Nephron (organoid): ENCODE measurements at regions not wholly inside any gene's neighbourhood (a gene's known extent, or its start where the extent isn't known, plus 50 kb on each side); places are given as distances from the start of the nearest gene placed in this dataset.
"Not testable (repeated sequence)": the region's sequence is repeated elsewhere in the genome, so short reads cannot be mapped to it uniquely, and the experiment has no call there.

Source experiments
- H3K27ac Mint-ChIP-seq, 3 experiments: 2 replicates each; pipeline ENCODE4 v1.8.0; 2020; ENCODE audit warnings: mixed read lengths in 3 of 3, mild to moderate bottlenecking in 2 of 3, moderate library complexity in 1 of 3
- H3K27me3 Mint-ChIP-seq: 2 replicates; pipeline ENCODE4 v1.8.0; 2021; ENCODE audit warnings: low read depth, mild to moderate bottlenecking, moderate library complexity, mixed read lengths
- H3K36me3 Mint-ChIP-seq: 2 replicates; pipeline ENCODE4 v1.8.0; 2020; ENCODE audit warnings: low read depth, mixed read lengths
- H3K4me1 Mint-ChIP-seq: 2 replicates; pipeline ENCODE4 v1.8.0; 2020; ENCODE audit warnings: mixed read lengths
- H3K4me3 Mint-ChIP-seq, 3 experiments: 2 replicates each; pipeline ENCODE4 v1.8.0; 2020; ENCODE audit warnings: mild to moderate bottlenecking in 3 of 3, mixed read lengths in 3 of 3, moderate library complexity in 2 of 3
- H3K9me3 Mint-ChIP-seq: 2 replicates; pipeline ENCODE4 v1.8.0; 2020; ENCODE audit warnings: mixed read lengths
- TF ChIP-seq, protein P1 (sequence below), 3 experiments: fragments of 200-600 bp; sonication (generic); IDR thresholded peaks; one replicate each; pipeline ENCODE4 v1.5.0; 2021; ENCODE audit warnings: antibody characterized with exemption in 3 of 3; ENCODE audit not compliant: unreplicated experiment in 3 of 3

DNA sequence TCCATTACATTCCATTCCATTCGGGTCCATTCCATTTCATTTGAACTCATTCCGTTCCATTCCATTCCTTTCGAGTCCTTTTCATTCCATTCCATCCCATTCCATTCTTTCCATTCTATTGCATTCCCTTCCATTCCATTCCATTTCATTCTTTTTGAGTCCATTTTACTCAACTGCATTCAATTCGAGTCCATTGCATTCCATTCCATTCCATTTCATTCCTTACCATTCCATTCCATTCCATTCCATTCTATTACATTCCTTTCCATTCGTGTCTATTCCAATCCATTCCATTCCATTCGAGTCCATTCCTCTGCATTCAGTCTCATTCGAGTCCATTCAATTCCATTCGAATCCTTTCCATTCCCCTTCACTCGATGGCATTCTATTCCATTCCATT is 1128.8 kb downstream of the RPIA start:
- no peaks in the 10 kb centered on the region for H3K4me1 Mint-ChIP-seq
- H3K27me3 Mint-ChIP-seq, result no peaks in the 10 kb centered on the region
- H3K4me3 Mint-ChIP-seq, result no peak overlapping the region
- no peak overlapping the region for H3K27ac Mint-ChIP-seq
- peaks cover 92% of the 10 kb centered on the region for H3K9me3 Mint-ChIP-seq
- TF ChIP-seq, protein P1, sequence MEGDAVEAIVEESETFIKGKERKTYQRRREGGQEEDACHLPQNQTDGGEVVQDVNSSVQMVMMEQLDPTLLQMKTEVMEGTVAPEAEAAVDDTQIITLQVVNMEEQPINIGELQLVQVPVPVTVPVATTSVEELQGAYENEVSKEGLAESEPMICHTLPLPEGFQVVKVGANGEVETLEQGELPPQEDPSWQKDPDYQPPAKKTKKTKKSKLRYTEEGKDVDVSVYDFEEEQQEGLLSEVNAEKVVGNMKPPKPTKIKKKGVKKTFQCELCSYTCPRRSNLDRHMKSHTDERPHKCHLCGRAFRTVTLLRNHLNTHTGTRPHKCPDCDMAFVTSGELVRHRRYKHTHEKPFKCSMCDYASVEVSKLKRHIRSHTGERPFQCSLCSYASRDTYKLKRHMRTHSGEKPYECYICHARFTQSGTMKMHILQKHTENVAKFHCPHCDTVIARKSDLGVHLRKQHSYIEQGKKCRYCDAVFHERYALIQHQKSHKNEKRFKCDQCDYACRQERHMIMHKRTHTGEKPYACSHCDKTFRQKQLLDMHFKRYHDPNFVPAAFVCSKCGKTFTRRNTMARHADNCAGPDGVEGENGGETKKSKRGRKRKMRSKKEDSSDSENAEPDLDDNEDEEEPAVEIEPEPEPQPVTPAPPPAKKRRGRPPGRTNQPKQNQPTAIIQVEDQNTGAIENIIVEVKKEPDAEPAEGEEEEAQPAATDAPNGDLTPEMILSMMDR (IDR thresholded peaks at IDR 0.05; ENCODE audit: unreplicated experiment in 3 of 3), result no peak
- H3K36me3 Mint-ChIP-seq, result peaks cover 50% of the 10 kb centered on the region

DNA sequence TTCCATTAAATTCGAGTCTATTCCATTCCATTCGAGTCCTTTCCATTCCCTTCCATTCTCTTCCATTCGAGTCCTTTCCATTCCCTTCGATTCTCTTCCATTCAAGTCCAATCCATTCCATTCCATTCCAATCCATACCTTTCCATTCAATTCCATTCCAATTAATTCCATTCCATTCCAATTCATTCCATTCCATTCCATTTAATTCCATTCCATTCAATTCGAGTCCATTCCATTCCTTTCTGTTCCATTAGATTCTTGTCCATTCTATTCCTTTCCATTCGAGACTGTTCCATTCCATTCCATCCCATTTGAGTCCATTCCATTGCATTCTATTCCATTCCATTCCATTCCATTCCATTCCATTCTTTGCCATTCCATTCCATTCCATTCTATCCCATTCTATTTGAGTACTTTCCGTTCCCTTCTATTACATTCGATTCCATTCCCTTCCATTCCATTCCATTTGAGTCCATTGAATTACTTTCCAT is 1130.0 kb downstream of the RPIA start:
- Mint-ChIP-seq H3K27ac (no peak overlapping the region), H3K9me3 (peaks cover 88% of the 10 kb centered on the region), H3K36me3 (peaks cover 50% of the 10 kb centered on the region), H3K27me3 (no peaks in the 10 kb centered on the region), H3K4me3 (no peak overlapping the region), H3K4me1 (no peaks in the 10 kb centered on the region)
- TF ChIP-seq, protein P1 (IDR thresholded peaks at IDR 0.05; ENCODE audit: unreplicated experiment in 3 of 3), result no peak

DNA sequence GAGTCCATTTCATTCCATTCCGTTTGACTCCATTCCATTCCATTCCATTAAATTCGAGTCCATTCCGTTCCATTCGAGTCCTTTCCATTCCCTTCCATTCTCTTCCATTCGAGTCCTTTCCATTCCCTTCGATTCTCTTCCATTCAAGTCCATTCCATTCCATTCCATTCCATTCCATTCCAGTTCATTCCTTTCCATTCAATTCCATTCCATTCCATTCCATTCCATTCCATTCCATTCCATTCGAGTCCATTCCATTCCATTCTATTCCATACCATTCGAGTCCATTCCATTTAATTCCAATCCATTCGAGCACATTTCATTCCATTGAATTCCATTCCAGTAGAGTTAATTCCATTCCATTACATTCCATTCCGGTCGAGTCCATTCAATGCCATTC is 1130.9 kb downstream of the RPIA start:
- Mint-ChIP-seq H3K9me3 (peaks cover 81% of the 10 kb centered on the region), H3K36me3 (peaks cover 50% of the 10 kb centered on the region)
- not testable (repeated sequence) for H3K4me1 Mint-ChIP-seq, H3K27ac Mint-ChIP-seq, H3K4me3 Mint-ChIP-seq, H3K27me3 Mint-ChIP-seq

DNA sequence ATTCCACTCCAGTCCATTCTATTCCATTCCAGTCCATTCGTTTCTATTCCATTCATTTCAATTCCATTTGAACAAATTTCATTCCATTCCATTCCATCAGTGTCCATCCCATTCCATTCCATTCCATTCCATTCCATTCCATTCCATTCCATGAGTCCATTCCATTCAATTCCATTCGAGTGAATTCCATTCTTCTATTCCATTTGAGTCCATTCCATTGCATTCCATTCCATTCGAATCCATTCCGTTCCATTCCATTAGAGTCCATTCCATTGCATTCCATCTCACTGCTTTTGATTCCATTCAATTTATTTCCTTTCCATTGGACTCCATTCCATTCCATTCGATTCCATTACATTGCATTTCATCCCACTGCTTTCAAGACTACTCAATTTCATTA is 1132.1 kb downstream of the RPIA start:
- no peak overlapping the region for H3K27ac Mint-ChIP-seq
- TF ChIP-seq, protein P1 (IDR thresholded peaks at IDR 0.05; ENCODE audit: unreplicated experiment in 3 of 3), result no peak
- no peaks in the 10 kb centered on the region for H3K27me3 Mint-ChIP-seq
- H3K9me3 Mint-ChIP-seq, result peaks cover 68% of the 10 kb centered on the region
- no peak overlapping the region for H3K4me3 Mint-ChIP-seq
- H3K36me3 Mint-ChIP-seq, result peaks cover 38% of the 10 kb centered on the region
- H3K4me1 Mint-ChIP-seq, result no peaks in the 10 kb centered on the region

DNA sequence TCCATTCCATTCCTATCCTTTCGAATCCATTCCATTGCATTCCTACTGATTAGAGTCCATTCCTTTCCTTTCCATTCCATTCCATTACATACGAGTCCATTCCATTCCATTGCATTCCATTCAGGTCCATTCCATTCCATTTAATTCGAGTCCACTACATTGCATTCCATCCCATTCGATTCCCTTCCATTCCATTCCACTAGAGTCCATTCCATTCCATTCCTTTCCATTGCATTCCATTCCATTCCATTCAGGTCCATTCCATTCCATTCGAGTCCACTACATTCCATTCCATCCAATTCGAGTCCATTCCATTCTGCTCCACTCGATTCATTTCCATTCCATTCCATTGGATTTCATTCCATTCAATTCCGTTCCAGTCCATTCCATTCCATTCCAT is 1133.6 kb downstream of the RPIA start:
- H3K27ac Mint-ChIP-seq, result no peak overlapping the region

DNA sequence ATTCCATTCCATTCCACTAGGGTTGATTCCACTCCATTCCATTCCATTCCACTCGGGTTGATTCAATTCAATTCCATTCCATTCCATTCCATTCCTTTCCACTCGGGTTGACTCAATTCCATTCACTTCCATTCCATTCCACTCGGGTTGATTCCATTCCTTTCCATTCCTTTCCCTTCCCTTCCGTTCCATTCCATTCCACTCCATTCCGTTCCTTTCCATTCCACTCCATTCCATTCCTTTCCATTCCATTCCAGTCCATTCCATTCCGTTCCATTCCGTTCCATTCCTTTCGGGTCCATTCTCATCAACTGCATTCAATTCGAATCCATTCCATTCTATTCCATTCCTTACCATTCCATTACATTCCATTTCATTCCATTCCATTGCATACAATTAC is 1135.3 kb downstream of the RPIA start:
- H3K27ac Mint-ChIP-seq, H3K4me3 Mint-ChIP-seq, H3K4me1 Mint-ChIP-seq, H3K27me3 Mint-ChIP-seq: not testable (repeated sequence)
- Mint-ChIP-seq H3K36me3 (peaks cover 33% of the 10 kb centered on the region), H3K9me3 (peaks cover 37% of the 10 kb centered on the region)

More for the DNA sequence above, 1133.6 kb downstream of the RPIA start:
- Mint-ChIP-seq H3K4me1 (no peaks in the 10 kb centered on the region), H3K36me3 (peaks cover 36% of the 10 kb centered on the region), H3K9me3 (peaks cover 54% of the 10 kb centered on the region), H3K27me3 (no peaks in the 10 kb centered on the region), H3K4me3 (no peak overlapping the region)
- TF ChIP-seq, protein P1 (IDR thresholded peaks at IDR 0.05; ENCODE audit: unreplicated experiment in 3 of 3), result no peak

DNA sequence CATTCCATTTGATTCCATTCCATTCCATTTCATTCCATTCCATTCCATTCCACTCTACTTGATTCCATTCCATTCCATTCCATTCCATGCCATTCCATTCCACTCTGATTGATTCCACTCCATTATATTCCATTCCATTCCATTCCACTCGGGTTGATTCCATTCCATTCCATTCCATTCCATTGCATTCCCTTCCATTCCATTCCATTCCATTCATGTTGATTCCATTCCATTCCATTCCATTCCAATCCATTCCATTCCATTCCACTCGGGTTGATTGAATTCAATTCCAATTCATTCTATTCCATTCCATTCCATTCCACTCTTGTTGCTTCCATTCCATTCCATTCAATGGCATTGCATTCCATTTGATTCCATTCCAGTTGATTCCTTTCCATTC is 1136.4 kb downstream of the RPIA start:
- not testable (repeated sequence) for H3K27ac Mint-ChIP-seq

DNA sequence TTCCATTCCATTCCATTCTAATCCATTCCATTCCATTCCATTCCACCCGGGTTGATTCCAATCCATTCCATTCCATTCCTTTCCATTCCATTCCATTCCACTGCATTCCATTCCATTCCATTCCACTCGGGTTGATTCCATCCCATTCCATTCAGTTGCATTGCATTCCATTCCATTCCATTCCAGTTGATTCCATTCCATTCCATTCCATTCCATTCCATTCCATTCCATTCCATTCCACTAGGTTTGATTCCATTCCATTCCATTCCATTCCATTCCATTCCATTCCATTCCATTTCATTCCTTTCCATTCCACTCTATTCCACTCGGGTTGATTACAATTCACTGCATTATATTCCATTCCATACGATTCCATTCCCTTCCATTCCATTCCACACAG is 1136.9 kb downstream of the RPIA start:
- Mint-ChIP-seq H3K36me3 (peaks cover 35% of the 10 kb centered on the region), H3K9me3 (peaks cover 20% of the 10 kb centered on the region)
- H3K27me3 Mint-ChIP-seq, H3K27ac Mint-ChIP-seq, H3K4me1 Mint-ChIP-seq, H3K4me3 Mint-ChIP-seq: not testable (repeated sequence)

More for the DNA sequence above, 1136.4 kb downstream of the RPIA start:
- not testable (repeated sequence) for H3K4me3 Mint-ChIP-seq, H3K27me3 Mint-ChIP-seq, H3K4me1 Mint-ChIP-seq
- Mint-ChIP-seq H3K9me3 (peaks cover 26% of the 10 kb centered on the region), H3K36me3 (peaks cover 35% of the 10 kb centered on the region)

DNA sequence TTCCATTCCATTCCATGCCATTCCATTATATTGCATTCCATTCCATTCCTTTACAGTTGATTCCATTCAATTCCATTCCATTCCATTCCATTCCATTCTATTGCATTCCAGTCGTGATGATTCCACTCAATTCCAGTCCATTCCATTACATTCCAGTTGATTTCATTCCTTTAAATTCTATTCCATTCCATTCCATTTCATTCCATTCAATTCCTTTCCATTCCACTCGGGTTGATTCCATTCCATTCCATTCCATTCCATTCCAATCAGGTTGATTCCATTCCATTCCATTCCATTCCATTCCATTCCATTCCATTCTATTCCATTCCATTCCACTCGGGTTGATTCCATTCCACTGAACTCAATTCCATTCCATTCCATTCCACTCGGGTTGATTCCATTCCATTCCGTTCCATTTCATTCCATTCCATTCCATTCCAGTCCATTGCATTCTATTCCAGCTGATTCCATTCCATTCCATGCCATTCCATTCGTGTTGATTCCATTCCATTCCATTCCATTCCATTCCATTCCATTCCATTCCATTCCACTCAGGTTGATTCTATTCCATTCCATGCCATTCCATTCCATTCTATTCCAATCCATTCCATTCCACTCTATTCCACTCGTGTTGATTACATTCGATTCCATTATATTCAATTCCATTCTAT is 1137.6 kb downstream of the RPIA start:
- H3K4me3 Mint-ChIP-seq, H3K27ac Mint-ChIP-seq, H3K4me1 Mint-ChIP-seq, H3K27me3 Mint-ChIP-seq: not testable (repeated sequence)
- peaks cover 15% of the 10 kb centered on the region for H3K9me3 Mint-ChIP-seq
- peaks cover 35% of the 10 kb centered on the region for H3K36me3 Mint-ChIP-seq
